H9 (cell line): ENCODE measurements at regions not wholly inside any gene's neighbourhood (a gene's known extent, or its start where the extent isn't known, plus 50 kb on each side); places are given as distances from the start of the nearest gene placed in this dataset.

Experiments
- DNase-seq: peaks from one replicate; pipeline ENCODE4 v3.0.0-alpha.2; 2017
- H2AFZ ChIP-seq: one replicate; pipeline ENCODE4 v1.6.1; 2013; ENCODE audit warnings: mild to moderate bottlenecking, low read length, control low read depth, moderate library complexity
- H2AK5ac ChIP-seq: 2 replicates; pipeline ENCODE4 v1.6.1; 2013; ENCODE audit warnings: low read length, control low read depth, mixed read lengths; ENCODE audit not compliant: insufficient read length
- H2BK120ac ChIP-seq: one replicate; pipeline ENCODE4 v1.6.1; 2013; ENCODE audit warnings: low read depth, mild to moderate bottlenecking, low read length, control low read depth, inconsistent platforms; ENCODE audit not compliant: poor library complexity, severe bottlenecking
- H2BK12ac ChIP-seq: 2 replicates; pipeline ENCODE4 v1.6.1; 2013; ENCODE audit warnings: low read length, control low read depth, mixed read lengths, low read depth; ENCODE audit not compliant: insufficient read length
- H2BK15ac ChIP-seq: 2 replicates; pipeline ENCODE4 v1.6.1; 2013; ENCODE audit warnings: low read depth, low read length, control low read depth
- H2BK20ac ChIP-seq: one replicate; pipeline ENCODE4 v1.6.1; 2013; ENCODE audit warnings: low read depth, mild to moderate bottlenecking, low read length, control low read depth, inconsistent platforms; ENCODE audit not compliant: poor library complexity, severe bottlenecking
- H2BK5ac ChIP-seq: 2 replicates; pipeline ENCODE4 v1.6.1; 2013; ENCODE audit warnings: low read length, control low read depth, mixed read lengths; ENCODE audit not compliant: insufficient read length
- H3K14ac ChIP-seq: 2 replicates; pipeline ENCODE4 v1.6.1; 2013; ENCODE audit warnings: low read length, control low read depth; ENCODE audit not compliant: insufficient read depth
- H3K18ac ChIP-seq: 2 replicates; pipeline ENCODE4 v1.6.1; 2013; ENCODE audit warnings: low read depth, mild to moderate bottlenecking, mixed read lengths, low read length, control low read depth; ENCODE audit not compliant: insufficient read length
- H3K23ac ChIP-seq: 2 replicates; pipeline ENCODE4 v1.6.1; 2013; ENCODE audit warnings: low read length, control low read depth, mixed read lengths, low read depth; ENCODE audit not compliant: insufficient read length
- H3K23me2 ChIP-seq: 2 replicates; pipeline ENCODE4 v1.6.1; 2013; ENCODE audit warnings: low read depth, mild to moderate bottlenecking, mixed read lengths, low read length, control low read depth; ENCODE audit not compliant: insufficient read length, poor library complexity, severe bottlenecking
- H3K27ac ChIP-seq: 2 replicates; pipeline ENCODE4 v1.5.1; 2013; ENCODE audit warnings: low read length, control low read depth, mixed read lengths, low read depth; ENCODE audit not compliant: insufficient read length
- H3K27me3 ChIP-seq: 2 replicates; pipeline ENCODE4 v1.6.1; 2013; ENCODE audit warnings: low read length, control low read depth, inconsistent platforms; ENCODE audit not compliant: insufficient read depth
- H3K4ac ChIP-seq: 2 replicates; pipeline ENCODE4 v1.6.1; 2013; ENCODE audit warnings: low read depth, mild to moderate bottlenecking, control low read depth, inconsistent platforms, low read length, moderate library complexity
- H3K4me1 ChIP-seq: 2 replicates; pipeline ENCODE4 v1.6.1; 2013; ENCODE audit warnings: low read length, control low read depth, inconsistent platforms; ENCODE audit not compliant: insufficient read depth
- H3K4me2 ChIP-seq: 2 replicates; pipeline ENCODE4 v1.6.1; 2013; ENCODE audit warnings: low read length, control low read depth, mixed read lengths; ENCODE audit not compliant: insufficient read length, insufficient read depth
- H3K56ac ChIP-seq: 2 replicates; pipeline ENCODE4 v1.6.1; 2013; ENCODE audit warnings: low read depth, mild to moderate bottlenecking, mixed read lengths, low read length, control low read depth; ENCODE audit not compliant: insufficient read length
- H3K79me1 ChIP-seq: 2 replicates; pipeline ENCODE4 v1.6.1; 2013; ENCODE audit warnings: low read depth, mild to moderate bottlenecking, moderate library complexity, low read length, control low read depth, inconsistent platforms; ENCODE audit not compliant: insufficient read depth, poor library complexity, severe bottlenecking
- H3K79me2 ChIP-seq: 2 replicates; pipeline ENCODE4 v1.6.1; 2013; ENCODE audit warnings: low read length, control low read depth, inconsistent platforms; ENCODE audit not compliant: insufficient read depth
- H3K9ac ChIP-seq: 2 replicates; pipeline ENCODE4 v1.6.1; 2013; ENCODE audit warnings: low read length, control low read depth, mixed read lengths; ENCODE audit not compliant: insufficient read length; ENCODE audit errors: extremely low read depth
- H3K9me3 ChIP-seq: one replicate; pipeline ENCODE4 v1.6.1; 2013; ENCODE audit warnings: low read depth, low read length, inconsistent platforms; ENCODE audit not compliant: control insufficient read depth
- H3T11ph ChIP-seq: one replicate; pipeline ENCODE4 v1.6.1; 2013; ENCODE audit warnings: mild to moderate bottlenecking, low read length, control low read depth, inconsistent platforms
- H4K20me1 ChIP-seq: one replicate; pipeline ENCODE4 v1.6.1; 2013; ENCODE audit not compliant: control insufficient read depth, insufficient read length, insufficient read depth
- H4K5ac ChIP-seq: 2 replicates; pipeline ENCODE4 v1.6.1; 2013; ENCODE audit warnings: low read depth, mild to moderate bottlenecking, mixed read lengths, low read length, control low read depth; ENCODE audit not compliant: insufficient read length
- H4K8ac ChIP-seq: replicated peaks from 2 replicates; pipeline ENCODE4 v1.6.1; 2013; ENCODE audit warnings: low read length, control low read depth, mixed read lengths, low read depth; ENCODE audit not compliant: insufficient read length
- H4K91ac ChIP-seq: 2 replicates; pipeline ENCODE4 v1.6.1; 2013; ENCODE audit warnings: low read depth, mild to moderate bottlenecking, moderate library complexity, mixed read lengths, low read length, control low read depth; ENCODE audit not compliant: insufficient read length
- H3K27ac Mint-ChIP-seq, 3 experiments: 2 replicates in 2 of 3; 3 replicates in 1 of 3; pipeline ENCODE4 v1.8.0; 2020 to 2021; ENCODE audit warnings: mixed read lengths in 3 of 3, mild to moderate bottlenecking in 1 of 3, moderate library complexity in 1 of 3
- H3K27me3 Mint-ChIP-seq: 2 replicates; pipeline ENCODE4 v1.8.0; 2021; ENCODE audit warnings: low read depth, mild to moderate bottlenecking, moderate library complexity, mixed read lengths
- H3K36me3 Mint-ChIP-seq, 3 experiments: 2 replicates in 2 of 3; 3 replicates in 1 of 3; pipeline ENCODE4 v1.8.0; 2020 to 2021; ENCODE audit warnings: low read depth in 3 of 3, mixed read lengths in 3 of 3; ENCODE audit not compliant: insufficient read depth in 1 of 3
- H3K4me1 Mint-ChIP-seq, 2 experiments: 2 replicates each; pipeline ENCODE4 v1.8.0; 2020; ENCODE audit warnings: mixed read lengths in 2 of 2
- H3K4me3 Mint-ChIP-seq, 2 experiments: 2 replicates in 1 of 2; 3 replicates in 1 of 2; pipeline ENCODE4 v1.8.0; 2020 to 2021; ENCODE audit warnings: mild to moderate bottlenecking in 2 of 2, mixed read lengths in 2 of 2, moderate library complexity in 1 of 2
- H3K9me3 Mint-ChIP-seq, 2 experiments: 2 replicates in 1 of 2; 3 replicates in 1 of 2; pipeline ENCODE4 v1.8.0; 2020; ENCODE audit warnings: mild to moderate bottlenecking in 2 of 2, mixed read lengths in 2 of 2, moderate library complexity in 1 of 2
- WGBS: extraction: QIAGEN DNeasy Blood & Tissue Kit; methylation state at CpG from one replicate; pipeline ENCODE4 v1.1.7; 2013; ENCODE audit warnings: missing lambda C conversion rate, low lambda C conversion rate, mixed read lengths; ENCODE audit not compliant: insufficient read length; ENCODE audit errors: extremely low coverage; 5-methylcytosine and 5-hydroxymethylcytosine counted together
- TF ChIP-seq, protein P1 (sequence below): fragments of 200-600 bp; sonication (generic); conservative IDR thresholded peaks from 3 replicates; pipeline ENCODE4 v1.8.0; 2021; ENCODE audit warnings: antibody characterized with exemption, mild to moderate bottlenecking

GRCh38 chr1:213491468-213491867 is 440.4 kb downstream of the RPS6KC1 start:
- no peak overlapping the region for H4K91ac ChIP-seq
- H2BK5ac ChIP-seq, result no peak overlapping the region
- H3K79me1 ChIP-seq, result no peaks in the 10 kb centered on the region
- H3K18ac ChIP-seq, result no peak overlapping the region
- H3K4me2 ChIP-seq, result no peak overlapping the region
- Mint-ChIP-seq H3K9me3 (no peaks in the 10 kb centered on the region), H3K4me1 (no peaks in the 10 kb centered on the region), H3K27me3 (no peaks in the 10 kb centered on the region), H3K36me3 (no peaks in the 10 kb centered on the region), H3K4me3 (no peak overlapping the region), H3K27ac (no peak overlapping the region)
- no peak overlapping the region for H3K9ac ChIP-seq
- no peak for DNase-seq
- TF ChIP-seq, protein P1, sequence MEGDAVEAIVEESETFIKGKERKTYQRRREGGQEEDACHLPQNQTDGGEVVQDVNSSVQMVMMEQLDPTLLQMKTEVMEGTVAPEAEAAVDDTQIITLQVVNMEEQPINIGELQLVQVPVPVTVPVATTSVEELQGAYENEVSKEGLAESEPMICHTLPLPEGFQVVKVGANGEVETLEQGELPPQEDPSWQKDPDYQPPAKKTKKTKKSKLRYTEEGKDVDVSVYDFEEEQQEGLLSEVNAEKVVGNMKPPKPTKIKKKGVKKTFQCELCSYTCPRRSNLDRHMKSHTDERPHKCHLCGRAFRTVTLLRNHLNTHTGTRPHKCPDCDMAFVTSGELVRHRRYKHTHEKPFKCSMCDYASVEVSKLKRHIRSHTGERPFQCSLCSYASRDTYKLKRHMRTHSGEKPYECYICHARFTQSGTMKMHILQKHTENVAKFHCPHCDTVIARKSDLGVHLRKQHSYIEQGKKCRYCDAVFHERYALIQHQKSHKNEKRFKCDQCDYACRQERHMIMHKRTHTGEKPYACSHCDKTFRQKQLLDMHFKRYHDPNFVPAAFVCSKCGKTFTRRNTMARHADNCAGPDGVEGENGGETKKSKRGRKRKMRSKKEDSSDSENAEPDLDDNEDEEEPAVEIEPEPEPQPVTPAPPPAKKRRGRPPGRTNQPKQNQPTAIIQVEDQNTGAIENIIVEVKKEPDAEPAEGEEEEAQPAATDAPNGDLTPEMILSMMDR, result no peak
- no peaks in the 10 kb centered on the region for H3K23me2 ChIP-seq
- no peak overlapping the region for H4K8ac ChIP-seq
- no peak overlapping the region for H3K23ac ChIP-seq
- H2AK5ac ChIP-seq, result no peak overlapping the region
- H2BK12ac ChIP-seq, result no peak overlapping the region
- H2BK15ac ChIP-seq, result no peak overlapping the region
- no peak overlapping the region for H2BK20ac ChIP-seq
- no peak overlapping the region for H3K14ac ChIP-seq
- H3K56ac ChIP-seq, result no peak overlapping the region
- no peak overlapping the region for H2BK120ac ChIP-seq
- no peak overlapping the region for H3K27ac ChIP-seq
- H3K4me1 ChIP-seq, result no peaks in the 10 kb centered on the region
- no peak overlapping the region for H4K5ac ChIP-seq
- no CpG with 5 or more reads among the region's 5 CpGs for WGBS
- H3K27me3 ChIP-seq, result no peaks in the 10 kb centered on the region
- no peak overlapping the region for H3T11ph ChIP-seq
- no peak overlapping the region for H3K4ac ChIP-seq
- no peaks in the 10 kb centered on the region for H3K79me2 ChIP-seq
- no peaks in the 10 kb centered on the region for H4K20me1 ChIP-seq
- no peak overlapping the region for H2AFZ ChIP-seq
- H3K9me3 ChIP-seq, result no peaks in the 10 kb centered on the region
